B cell (primary cell): ENCODE measurements at regions not wholly inside any gene's neighbourhood (a gene's known extent, or its start where the extent isn't known, plus 50 kb on each side); places are given as distances from the start of the nearest gene placed in this dataset.

ENCODE experiments used
- EZH2 ChIP-seq: IDR thresholded peaks from 2 replicates; pipeline ENCODE4 v1.6.1; 2012; ENCODE audit warnings: borderline replicate concordance, low read depth, mild to moderate bottlenecking, moderate library complexity, low read length; ENCODE audit not compliant: insufficient read depth, poor library complexity, severe bottlenecking
- TF ChIP-seq, protein P1 (sequence below): fragments of 200-600 bp; IDR thresholded peaks from one replicate; pipeline ENCODE4 v1.8.0; 2022; ENCODE audit warnings: antibody characterized with exemption, mild to moderate bottlenecking

DNA sequence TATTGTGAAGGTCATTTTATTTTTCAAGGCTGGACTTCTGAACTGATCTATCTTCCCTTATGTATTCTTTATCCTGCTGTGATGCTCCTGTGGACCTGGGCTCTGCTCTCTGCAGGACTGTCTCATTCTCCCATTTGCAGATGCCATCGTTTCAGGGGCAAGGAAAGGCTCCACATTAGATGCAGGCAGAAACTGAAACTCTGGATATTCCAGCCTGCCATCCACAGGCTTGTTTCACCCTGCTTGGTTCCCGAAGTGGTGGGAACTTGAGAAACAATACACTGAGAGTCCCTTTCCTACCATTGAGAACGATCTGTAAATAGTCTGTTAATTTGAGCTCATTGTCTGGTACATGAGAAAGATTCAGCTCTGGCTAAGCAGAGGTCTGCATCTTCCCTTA is 197.5 kb upstream of the MAN1A1 start:
- TF ChIP-seq, protein P1, sequence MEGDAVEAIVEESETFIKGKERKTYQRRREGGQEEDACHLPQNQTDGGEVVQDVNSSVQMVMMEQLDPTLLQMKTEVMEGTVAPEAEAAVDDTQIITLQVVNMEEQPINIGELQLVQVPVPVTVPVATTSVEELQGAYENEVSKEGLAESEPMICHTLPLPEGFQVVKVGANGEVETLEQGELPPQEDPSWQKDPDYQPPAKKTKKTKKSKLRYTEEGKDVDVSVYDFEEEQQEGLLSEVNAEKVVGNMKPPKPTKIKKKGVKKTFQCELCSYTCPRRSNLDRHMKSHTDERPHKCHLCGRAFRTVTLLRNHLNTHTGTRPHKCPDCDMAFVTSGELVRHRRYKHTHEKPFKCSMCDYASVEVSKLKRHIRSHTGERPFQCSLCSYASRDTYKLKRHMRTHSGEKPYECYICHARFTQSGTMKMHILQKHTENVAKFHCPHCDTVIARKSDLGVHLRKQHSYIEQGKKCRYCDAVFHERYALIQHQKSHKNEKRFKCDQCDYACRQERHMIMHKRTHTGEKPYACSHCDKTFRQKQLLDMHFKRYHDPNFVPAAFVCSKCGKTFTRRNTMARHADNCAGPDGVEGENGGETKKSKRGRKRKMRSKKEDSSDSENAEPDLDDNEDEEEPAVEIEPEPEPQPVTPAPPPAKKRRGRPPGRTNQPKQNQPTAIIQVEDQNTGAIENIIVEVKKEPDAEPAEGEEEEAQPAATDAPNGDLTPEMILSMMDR = no peak
- no peak for TF ChIP-seq EZH2
